C4-2B (cell line): ENCODE measurements at regions not wholly inside any gene's neighbourhood (a gene's known extent, or its start where the extent isn't known, plus 50 kb on each side); places are given as distances from the start of the nearest gene placed in this dataset.

ENCODE experiments used
- H3K27ac ChIP-seq: fragments of 450-650 bp; 2 replicates; pipeline ENCODE4 v1.5.1; 2017
- CTCF ChIP-seq: fragments of 450-650 bp; conservative IDR thresholded peaks from 2 replicates; pipeline ENCODE4 v1.5.1; 2017; ENCODE audit warnings: mild to moderate bottlenecking
- ZFX ChIP-seq: fragments of 450-650 bp; IDR thresholded peaks from 2 replicates; pipeline ENCODE4 v1.6.1; 2017

GRCh38 chr6:147868427-147869190 lies 360.1 kb downstream of the SAMD5 start:
- no peak overlapping the region for H3K27ac ChIP-seq
- TF ChIP-seq CTCF (no peak), ZFX (no peak)

GRCh38 chr6:147869201-147869600 lies 360.7 kb downstream of the SAMD5 start:
- H3K27ac ChIP-seq, result no peak overlapping the region
- TF ChIP-seq ZFX, result no peak
- no peak for TF ChIP-seq CTCF

- TF ChIP-seq ZFX (no peak), CTCF (no peak)
- H3K27ac ChIP-seq, result no peak overlapping the region
Observed at GRCh38 chr6:147869869-147870268, 361.4 kb downstream of the SAMD5 start.

- no peak overlapping the region for H3K27ac ChIP-seq
- TF ChIP-seq ZFX (no peak), CTCF (no peak)
Observed at GRCh38 chr6:147870506-147871110, 362.1 kb downstream of the SAMD5 start.

- H3K27ac ChIP-seq, result no peak overlapping the region
- TF ChIP-seq ZFX, result no peak
Observed at GRCh38 chr6:147872002-147872401, 363.5 kb downstream of the SAMD5 start.

- TF ChIP-seq ZFX, result no peak
- TF ChIP-seq CTCF, result no peak
- no peak overlapping the region for H3K27ac ChIP-seq
Observed at GRCh38 chr6:147873816-147874215, 365.3 kb downstream of the SAMD5 start.

- H3K27ac ChIP-seq, result no peak overlapping the region
- TF ChIP-seq ZFX (no peak), CTCF (no peak)
Observed at GRCh38 chr6:147874322-147874721, 365.8 kb downstream of the SAMD5 start.
